PC-3 (cell line): ENCODE measurements at regions not wholly inside any gene's neighbourhood (a gene's known extent, or its start where the extent isn't known, plus 50 kb on each side); places are given as distances from the start of the nearest gene placed in this dataset.

Source experiments
- EZH2 ChIP-seq: fragments of 300-600 bp; sonication (generic); IDR thresholded peaks from one replicate; pipeline ENCODE4 v1.6.1; 2017; ENCODE audit warnings: antibody characterized with exemption, mild to moderate bottlenecking, low read length; ENCODE audit not compliant: unreplicated experiment
- EZH2phosphoT487 ChIP-seq: fragments of 300-600 bp; sonication (generic); IDR thresholded peaks from 2 replicates; pipeline ENCODE4 v1.6.1; 2018; ENCODE audit warnings: mild to moderate bottlenecking, antibody characterized with exemption, low read length, borderline replicate concordance
- TF ChIP-seq, protein P1 (sequence below): fragments of 300-600 bp; sonication (generic); conservative IDR thresholded peaks from 2 replicates; pipeline ENCODE4 v1.5.1; 2017; ENCODE audit warnings: antibody characterized with exemption, low read depth, mild to moderate bottlenecking, low read length

DNA sequence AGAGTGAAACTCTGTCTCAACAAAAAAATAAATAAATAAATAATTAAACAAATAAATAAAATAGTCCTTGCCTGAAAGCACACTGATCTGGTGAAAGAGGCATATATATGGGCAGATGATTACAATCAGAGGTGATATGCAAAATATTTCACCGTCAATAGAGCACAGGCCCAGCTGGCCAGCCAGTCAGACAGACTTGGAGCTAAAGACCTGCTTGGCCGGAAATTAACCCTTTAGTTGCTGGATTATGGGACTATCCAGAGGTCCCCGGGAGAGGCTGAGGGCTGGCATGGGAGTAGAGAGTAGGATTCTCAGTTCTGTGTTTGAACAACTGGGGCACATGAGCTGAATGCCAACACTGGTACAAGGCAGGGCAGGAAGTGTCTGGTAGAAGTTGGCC, 59.1 kb upstream of the CTNNB1 start:
- TF ChIP-seq, protein P1, sequence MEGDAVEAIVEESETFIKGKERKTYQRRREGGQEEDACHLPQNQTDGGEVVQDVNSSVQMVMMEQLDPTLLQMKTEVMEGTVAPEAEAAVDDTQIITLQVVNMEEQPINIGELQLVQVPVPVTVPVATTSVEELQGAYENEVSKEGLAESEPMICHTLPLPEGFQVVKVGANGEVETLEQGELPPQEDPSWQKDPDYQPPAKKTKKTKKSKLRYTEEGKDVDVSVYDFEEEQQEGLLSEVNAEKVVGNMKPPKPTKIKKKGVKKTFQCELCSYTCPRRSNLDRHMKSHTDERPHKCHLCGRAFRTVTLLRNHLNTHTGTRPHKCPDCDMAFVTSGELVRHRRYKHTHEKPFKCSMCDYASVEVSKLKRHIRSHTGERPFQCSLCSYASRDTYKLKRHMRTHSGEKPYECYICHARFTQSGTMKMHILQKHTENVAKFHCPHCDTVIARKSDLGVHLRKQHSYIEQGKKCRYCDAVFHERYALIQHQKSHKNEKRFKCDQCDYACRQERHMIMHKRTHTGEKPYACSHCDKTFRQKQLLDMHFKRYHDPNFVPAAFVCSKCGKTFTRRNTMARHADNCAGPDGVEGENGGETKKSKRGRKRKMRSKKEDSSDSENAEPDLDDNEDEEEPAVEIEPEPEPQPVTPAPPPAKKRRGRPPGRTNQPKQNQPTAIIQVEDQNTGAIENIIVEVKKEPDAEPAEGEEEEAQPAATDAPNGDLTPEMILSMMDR, result no peak
- no peak for TF ChIP-seq EZH2
- TF ChIP-seq EZH2phosphoT487, result no peak
